Endothelial cell of umbilical vein (primary cell): ENCODE measurements at regions not wholly inside any gene's neighbourhood (a gene's known extent, or its start where the extent isn't known, plus 50 kb on each side); places are given as distances from the start of the nearest gene placed in this dataset.

Experiments used
- POLR2AphosphoS5 ChIP-seq: IDR thresholded peaks from 2 replicates; pipeline ENCODE4 v1.6.1; 2012; ENCODE audit warnings: low read depth, mild to moderate bottlenecking, control low read depth, low read length, moderate library complexity; ENCODE audit not compliant: insufficient read depth
- TF ChIP-seq, protein P1 (sequence below), 2 donors: IDR thresholded peaks; 1 replicate in 1 of 2; 2 replicates in 1 of 2; pipeline ENCODE4 v1.5.1; 2011; ENCODE audit warnings: low read length in 2 of 2, mild to moderate bottlenecking in 2 of 2, moderate library complexity in 2 of 2, control low read depth in 1 of 2, inconsistent platforms in 1 of 2, low read depth in 1 of 2; ENCODE audit not compliant: insufficient read depth in 1 of 2; ENCODE audit errors: extremely low read depth in 1 of 2

GRCh38 chr6:139693735-139694134, 319.3 kb upstream of the CITED2 start:
- no peak for TF ChIP-seq POLR2AphosphoS5
- TF ChIP-seq, protein P1, sequence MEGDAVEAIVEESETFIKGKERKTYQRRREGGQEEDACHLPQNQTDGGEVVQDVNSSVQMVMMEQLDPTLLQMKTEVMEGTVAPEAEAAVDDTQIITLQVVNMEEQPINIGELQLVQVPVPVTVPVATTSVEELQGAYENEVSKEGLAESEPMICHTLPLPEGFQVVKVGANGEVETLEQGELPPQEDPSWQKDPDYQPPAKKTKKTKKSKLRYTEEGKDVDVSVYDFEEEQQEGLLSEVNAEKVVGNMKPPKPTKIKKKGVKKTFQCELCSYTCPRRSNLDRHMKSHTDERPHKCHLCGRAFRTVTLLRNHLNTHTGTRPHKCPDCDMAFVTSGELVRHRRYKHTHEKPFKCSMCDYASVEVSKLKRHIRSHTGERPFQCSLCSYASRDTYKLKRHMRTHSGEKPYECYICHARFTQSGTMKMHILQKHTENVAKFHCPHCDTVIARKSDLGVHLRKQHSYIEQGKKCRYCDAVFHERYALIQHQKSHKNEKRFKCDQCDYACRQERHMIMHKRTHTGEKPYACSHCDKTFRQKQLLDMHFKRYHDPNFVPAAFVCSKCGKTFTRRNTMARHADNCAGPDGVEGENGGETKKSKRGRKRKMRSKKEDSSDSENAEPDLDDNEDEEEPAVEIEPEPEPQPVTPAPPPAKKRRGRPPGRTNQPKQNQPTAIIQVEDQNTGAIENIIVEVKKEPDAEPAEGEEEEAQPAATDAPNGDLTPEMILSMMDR (IDR thresholded peaks at IDR 0.05; ENCODE audit: extremely low read depth in 1 of 2, insufficient read depth in 1 of 2, low read depth in 1 of 2, low read length in 2 of 2): no peak
